WTC11 (cell line): ENCODE measurements at regions not wholly inside any gene's neighbourhood (a gene's known extent, or its start where the extent isn't known, plus 50 kb on each side); places are given as distances from the start of the nearest gene placed in this dataset.

Experiments used
- ATAC-seq: fragments of 200-7000 bp; cut with Tn5 transposase; 2 replicates; pipeline ENCODE4 v1.10.0; 2021; ENCODE audit warnings: mild to moderate bottlenecking, moderate library complexity
- CTCF ChIA-PET: fragments of 300-600 bp; sonication (Branson Sonifier 250); formaldehyde crosslinking; loops from one replicate; lab custom pipeline; 2021; ENCODE audit warnings: antibody characterized with exemption; lab: Charles Lee
- POLR2A ChIA-PET: fragments of 350-600 bp; sonication (Branson Sonifier 250); formaldehyde crosslinking; loops from one replicate; lab custom pipeline; 2021; ENCODE audit warnings: antibody characterized with exemption; lab: Charles Lee
- DNase-seq: peaks from one replicate; pipeline ENCODE4 v3.0.0; 2021; ENCODE audit warnings: low spot score
- H3K27ac Mint-ChIP-seq: 2 replicates; pipeline ENCODE4 v1.8.0; 2021; ENCODE audit warnings: mixed read lengths
- H3K27me3 Mint-ChIP-seq: 2 replicates; pipeline ENCODE4 v1.8.0; 2021; ENCODE audit warnings: low read depth, mild to moderate bottlenecking, moderate library complexity, mixed read lengths
- H3K36me3 Mint-ChIP-seq: 2 replicates; pipeline ENCODE4 v1.8.0; 2021; ENCODE audit warnings: mixed read lengths
- H3K4me1 Mint-ChIP-seq: 2 replicates; pipeline ENCODE4 v1.8.0; 2022; ENCODE audit warnings: mixed read lengths
- H3K4me3 Mint-ChIP-seq: 2 replicates; pipeline ENCODE4 v1.8.0; 2021; ENCODE audit warnings: mild to moderate bottlenecking, moderate library complexity, mixed read lengths
- H3K9me3 Mint-ChIP-seq: 2 replicates; pipeline ENCODE4 v1.8.0; 2021; ENCODE audit warnings: mixed read lengths
- ATF2 ChIP-seq: sonication (generic); formaldehyde crosslinking; IDR thresholded peaks from 2 replicates; pipeline ENCODE4 v1.8.1; 2022; ENCODE audit warnings: low read depth, missing genetic modification reagents, borderline replicate concordance
- CDX4 ChIP-seq: fragments of 250-450 bp; sonication (Bioruptor Pico); IDR thresholded peaks from 2 replicates; pipeline ENCODE4 v1.9.0; 2021; ENCODE audit warnings: moderate library complexity, mild to moderate bottlenecking, inconsistent platforms, borderline replicate concordance
- CREB1 ChIP-seq: sonication (generic); formaldehyde crosslinking; IDR thresholded peaks from 2 replicates; pipeline ENCODE4 v1.8.0; 2023; ENCODE audit warnings: mild to moderate bottlenecking, missing genetic modification reagents
- FOXK1 ChIP-seq: sonication (generic); formaldehyde crosslinking; IDR thresholded peaks from 2 replicates; pipeline ENCODE4 v1.8.0; 2022; ENCODE audit warnings: mild to moderate bottlenecking, moderate library complexity, missing genetic modification reagents
- FOXP4 ChIP-seq: sonication (generic); formaldehyde crosslinking; IDR thresholded peaks from 2 replicates; pipeline ENCODE4 v1.8.0; 2022; ENCODE audit warnings: mild to moderate bottlenecking, missing genetic modification reagents
- GABPB1 ChIP-seq: sonication (generic); formaldehyde crosslinking; IDR thresholded peaks from 2 replicates; pipeline ENCODE4 v1.8.1; 2023; ENCODE audit warnings: mild to moderate bottlenecking, missing genetic modification reagents
- JAZF1 ChIP-seq: fragments of 250-450 bp; sonication (Bioruptor Pico); IDR thresholded peaks from 2 replicates; pipeline ENCODE4 v1.9.0; 2021; ENCODE audit warnings: moderate library complexity, mild to moderate bottlenecking, inconsistent platforms
- NR1H2 ChIP-seq: sonication (generic); formaldehyde crosslinking; IDR thresholded peaks from 2 replicates; pipeline ENCODE4 v1.9.0; 2021; ENCODE audit warnings: mild to moderate bottlenecking, moderate library complexity, missing genetic modification reagents
- NR3C1 ChIP-seq: sonication (generic); formaldehyde crosslinking; conservative IDR thresholded peaks from 2 replicates; pipeline ENCODE4 v1.8.1; 2023; ENCODE audit warnings: low read depth, mild to moderate bottlenecking, missing genetic modification reagents
- SMAD4 ChIP-seq: sonication (generic); formaldehyde crosslinking; IDR thresholded peaks from 2 replicates; pipeline ENCODE4 v1.8.0; 2022; ENCODE audit warnings: mild to moderate bottlenecking, missing genetic modification reagents
- TP53 ChIP-seq: sonication (generic); formaldehyde crosslinking; IDR thresholded peaks from 2 replicates; pipeline ENCODE4 v1.8.1; 2023; ENCODE audit warnings: mild to moderate bottlenecking, missing genetic modification reagents
- ZNF138 ChIP-seq: sonication (generic); formaldehyde crosslinking; conservative IDR thresholded peaks from 2 replicates; pipeline ENCODE4 v1.8.1; 2022; ENCODE audit warnings: mild to moderate bottlenecking, moderate library complexity, missing genetic modification reagents
- ZNF219 ChIP-seq: sonication (generic); formaldehyde crosslinking; IDR thresholded peaks from 2 replicates; pipeline ENCODE4 v1.8.0; 2023; ENCODE audit warnings: missing genetic modification reagents, mild to moderate bottlenecking, borderline replicate concordance
- ZNF281 ChIP-seq: sonication (generic); formaldehyde crosslinking; IDR thresholded peaks from 2 replicates; pipeline ENCODE4 v1.8.0; 2023; ENCODE audit warnings: mild to moderate bottlenecking, missing genetic modification reagents
- TF ChIP-seq, protein P1 (sequence below): sonication (generic); formaldehyde crosslinking; conservative IDR thresholded peaks from 2 replicates; pipeline ENCODE4 v1.8.1; 2023; ENCODE audit warnings: mild to moderate bottlenecking, low read depth, missing genetic modification reagents, moderate library complexity
- TF ChIP-seq, protein P2 (sequence below): sonication (generic); formaldehyde crosslinking; conservative IDR thresholded peaks from 2 replicates; pipeline ENCODE4 v1.8.1; 2022; ENCODE audit warnings: mild to moderate bottlenecking, missing genetic modification reagents
- TF ChIP-seq, protein P3 (sequence below): fragments of 250-450 bp; sonication (Bioruptor Pico); IDR thresholded peaks from 2 replicates; pipeline ENCODE4 v1.9.0; 2021; ENCODE audit warnings: mild to moderate bottlenecking, borderline replicate concordance
- TF ChIP-seq, protein P4 (sequence below): fragments of 250-450 bp; sonication (Bioruptor Pico); IDR thresholded peaks from 2 replicates; pipeline ENCODE4 v1.9.0; 2021; ENCODE audit warnings: mild to moderate bottlenecking

DNA sequence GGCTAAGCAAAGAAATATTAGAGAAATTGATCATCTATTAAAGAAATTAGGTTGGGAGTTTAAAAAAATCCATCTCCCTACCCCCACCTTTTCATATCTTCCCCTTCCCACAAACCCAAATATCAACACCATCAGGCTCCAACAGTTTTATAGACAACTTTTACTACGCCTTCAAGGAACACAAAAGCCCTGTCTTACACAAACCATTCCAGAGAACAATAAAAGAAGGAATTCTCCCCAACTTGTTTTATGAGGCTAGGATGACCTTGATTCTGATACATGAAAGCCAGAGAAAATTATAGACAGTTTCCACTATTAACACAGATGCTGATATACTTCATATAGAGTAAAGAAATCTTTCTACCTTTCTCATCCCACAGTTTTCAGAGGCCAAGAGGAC is 211.6 kb downstream of the OSR1 start (continued):
- TF ChIP-seq ZNF281 (CRISPR knock-in tag) (no peak), SMAD4 (CRISPR knock-in tag) (no peak), GABPB1 (no peak)

- DNase-seq (no peak), ATAC-seq (no peak)
- Mint-ChIP-seq H3K27ac (no peak overlapping the region; the same call in 1 of the 2 replicates), H3K4me3 (no peak overlapping the region), H3K36me3 (no peaks in the 10 kb centered on the region), H3K27me3 (no peaks in the 10 kb centered on the region), H3K4me1 (peaks cover 27% of the 10 kb centered on the region), H3K9me3 (no peaks in the 10 kb centered on the region)
- CTCF ChIA-PET, result no interaction called here
- POLR2A ChIA-PET, result no interaction called here
- TF ChIP-seq, protein P1, sequence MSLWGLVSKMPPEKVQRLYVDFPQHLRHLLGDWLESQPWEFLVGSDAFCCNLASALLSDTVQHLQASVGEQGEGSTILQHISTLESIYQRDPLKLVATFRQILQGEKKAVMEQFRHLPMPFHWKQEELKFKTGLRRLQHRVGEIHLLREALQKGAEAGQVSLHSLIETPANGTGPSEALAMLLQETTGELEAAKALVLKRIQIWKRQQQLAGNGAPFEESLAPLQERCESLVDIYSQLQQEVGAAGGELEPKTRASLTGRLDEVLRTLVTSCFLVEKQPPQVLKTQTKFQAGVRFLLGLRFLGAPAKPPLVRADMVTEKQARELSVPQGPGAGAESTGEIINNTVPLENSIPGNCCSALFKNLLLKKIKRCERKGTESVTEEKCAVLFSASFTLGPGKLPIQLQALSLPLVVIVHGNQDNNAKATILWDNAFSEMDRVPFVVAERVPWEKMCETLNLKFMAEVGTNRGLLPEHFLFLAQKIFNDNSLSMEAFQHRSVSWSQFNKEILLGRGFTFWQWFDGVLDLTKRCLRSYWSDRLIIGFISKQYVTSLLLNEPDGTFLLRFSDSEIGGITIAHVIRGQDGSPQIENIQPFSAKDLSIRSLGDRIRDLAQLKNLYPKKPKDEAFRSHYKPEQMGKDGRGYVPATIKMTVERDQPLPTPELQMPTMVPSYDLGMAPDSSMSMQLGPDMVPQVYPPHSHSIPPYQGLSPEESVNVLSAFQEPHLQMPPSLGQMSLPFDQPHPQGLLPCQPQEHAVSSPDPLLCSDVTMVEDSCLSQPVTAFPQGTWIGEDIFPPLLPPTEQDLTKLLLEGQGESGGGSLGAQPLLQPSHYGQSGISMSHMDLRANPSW (CRISPR knock-in tag), result no peak
- TF ChIP-seq ZNF138 (CRISPR knock-in tag) (no peak), NR3C1 (CRISPR knock-in tag) (no peak), FOXK1 (CRISPR knock-in tag) (no peak), TP53 (CRISPR knock-in tag) (no peak), ZNF219 (CRISPR knock-in tag) (no peak), NR1H2 (CRISPR knock-in tag) (no peak), JAZF1 (no peak), FOXP4 (no peak), CREB1 (CRISPR knock-in tag) (no peak), ATF2 (CRISPR knock-in tag) (no peak), CDX4 (CRISPR knock-in tag) (no peak)
- TF ChIP-seq, protein P2, sequence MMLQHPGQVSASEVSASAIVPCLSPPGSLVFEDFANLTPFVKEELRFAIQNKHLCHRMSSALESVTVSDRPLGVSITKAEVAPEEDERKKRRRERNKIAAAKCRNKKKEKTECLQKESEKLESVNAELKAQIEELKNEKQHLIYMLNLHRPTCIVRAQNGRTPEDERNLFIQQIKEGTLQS, result no peak
- TF ChIP-seq, protein P3, sequence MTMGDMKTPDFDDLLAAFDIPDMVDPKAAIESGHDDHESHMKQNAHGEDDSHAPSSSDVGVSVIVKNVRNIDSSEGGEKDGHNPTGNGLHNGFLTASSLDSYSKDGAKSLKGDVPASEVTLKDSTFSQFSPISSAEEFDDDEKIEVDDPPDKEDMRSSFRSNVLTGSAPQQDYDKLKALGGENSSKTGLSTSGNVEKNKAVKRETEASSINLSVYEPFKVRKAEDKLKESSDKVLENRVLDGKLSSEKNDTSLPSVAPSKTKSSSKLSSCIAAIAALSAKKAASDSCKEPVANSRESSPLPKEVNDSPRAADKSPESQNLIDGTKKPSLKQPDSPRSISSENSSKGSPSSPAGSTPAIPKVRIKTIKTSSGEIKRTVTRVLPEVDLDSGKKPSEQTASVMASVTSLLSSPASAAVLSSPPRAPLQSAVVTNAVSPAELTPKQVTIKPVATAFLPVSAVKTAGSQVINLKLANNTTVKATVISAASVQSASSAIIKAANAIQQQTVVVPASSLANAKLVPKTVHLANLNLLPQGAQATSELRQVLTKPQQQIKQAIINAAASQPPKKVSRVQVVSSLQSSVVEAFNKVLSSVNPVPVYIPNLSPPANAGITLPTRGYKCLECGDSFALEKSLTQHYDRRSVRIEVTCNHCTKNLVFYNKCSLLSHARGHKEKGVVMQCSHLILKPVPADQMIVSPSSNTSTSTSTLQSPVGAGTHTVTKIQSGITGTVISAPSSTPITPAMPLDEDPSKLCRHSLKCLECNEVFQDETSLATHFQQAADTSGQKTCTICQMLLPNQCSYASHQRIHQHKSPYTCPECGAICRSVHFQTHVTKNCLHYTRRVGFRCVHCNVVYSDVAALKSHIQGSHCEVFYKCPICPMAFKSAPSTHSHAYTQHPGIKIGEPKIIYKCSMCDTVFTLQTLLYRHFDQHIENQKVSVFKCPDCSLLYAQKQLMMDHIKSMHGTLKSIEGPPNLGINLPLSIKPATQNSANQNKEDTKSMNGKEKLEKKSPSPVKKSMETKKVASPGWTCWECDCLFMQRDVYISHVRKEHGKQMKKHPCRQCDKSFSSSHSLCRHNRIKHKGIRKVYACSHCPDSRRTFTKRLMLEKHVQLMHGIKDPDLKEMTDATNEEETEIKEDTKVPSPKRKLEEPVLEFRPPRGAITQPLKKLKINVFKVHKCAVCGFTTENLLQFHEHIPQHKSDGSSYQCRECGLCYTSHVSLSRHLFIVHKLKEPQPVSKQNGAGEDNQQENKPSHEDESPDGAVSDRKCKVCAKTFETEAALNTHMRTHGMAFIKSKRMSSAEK, result no peak
- TF ChIP-seq, protein P4, sequence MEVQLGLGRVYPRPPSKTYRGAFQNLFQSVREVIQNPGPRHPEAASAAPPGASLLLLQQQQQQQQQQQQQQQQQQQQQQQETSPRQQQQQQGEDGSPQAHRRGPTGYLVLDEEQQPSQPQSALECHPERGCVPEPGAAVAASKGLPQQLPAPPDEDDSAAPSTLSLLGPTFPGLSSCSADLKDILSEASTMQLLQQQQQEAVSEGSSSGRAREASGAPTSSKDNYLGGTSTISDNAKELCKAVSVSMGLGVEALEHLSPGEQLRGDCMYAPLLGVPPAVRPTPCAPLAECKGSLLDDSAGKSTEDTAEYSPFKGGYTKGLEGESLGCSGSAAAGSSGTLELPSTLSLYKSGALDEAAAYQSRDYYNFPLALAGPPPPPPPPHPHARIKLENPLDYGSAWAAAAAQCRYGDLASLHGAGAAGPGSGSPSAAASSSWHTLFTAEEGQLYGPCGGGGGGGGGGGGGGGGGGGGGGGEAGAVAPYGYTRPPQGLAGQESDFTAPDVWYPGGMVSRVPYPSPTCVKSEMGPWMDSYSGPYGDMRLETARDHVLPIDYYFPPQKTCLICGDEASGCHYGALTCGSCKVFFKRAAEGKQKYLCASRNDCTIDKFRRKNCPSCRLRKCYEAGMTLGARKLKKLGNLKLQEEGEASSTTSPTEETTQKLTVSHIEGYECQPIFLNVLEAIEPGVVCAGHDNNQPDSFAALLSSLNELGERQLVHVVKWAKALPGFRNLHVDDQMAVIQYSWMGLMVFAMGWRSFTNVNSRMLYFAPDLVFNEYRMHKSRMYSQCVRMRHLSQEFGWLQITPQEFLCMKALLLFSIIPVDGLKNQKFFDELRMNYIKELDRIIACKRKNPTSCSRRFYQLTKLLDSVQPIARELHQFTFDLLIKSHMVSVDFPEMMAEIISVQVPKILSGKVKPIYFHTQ, result no peak
Observed at GRCh38 chr2:19141234-19142004, 217.0 kb downstream of the OSR1 start.
